ENCODE measurements at regions not wholly inside any gene's neighbourhood (a gene's known extent, or its start where the extent isn't known, plus 50 kb on each side); places are given as distances from the start of the nearest gene placed in this dataset.

GRCh38 chr16:61419791-61420190 lies 616.4 kb downstream of the CDH8 start:
- no peak for TF ChIP-seq POLR2A (IDR thresholded peaks at IDR 0.05; ENCODE audit: low read length)
- TF ChIP-seq GATA1 (IDR thresholded peaks at IDR 0.05; ENCODE audit: low read depth, low read length) = no peak
